DMS153 treated with DMSO at 0.1 percent for 48 hours (cell line): ENCODE measurements at regions not wholly inside any gene's neighbourhood (a gene's known extent, or its start where the extent isn't known, plus 50 kb on each side); places are given as distances from the start of the nearest gene placed in this dataset.
"Not testable (repeated sequence)": the region's sequence is repeated elsewhere in the genome, so short reads cannot be mapped to it uniquely, and the experiment has no call there.

Experiments
- DNase-seq: peaks from one replicate; lab custom pipeline; 2025; ENCODE audit not compliant: unreplicated experiment; lab: John Stamatoyannopoulos, UW

- no peak for DNase-seq
Observed at GRCh38 chr3:14057701-14058100, 67.0 kb downstream of the CHCHD4 start.

GRCh38 chr3:14047841-14048240 lies 76.8 kb downstream of the CHCHD4 start:
- DNase-seq: no peak

GRCh38 chr3:14047027-14047426 lies 77.6 kb downstream of the CHCHD4 start:
- no peak for DNase-seq

- no peak for DNase-seq
Observed at GRCh38 chr3:14042680-14043079, 82.0 kb downstream of the CHCHD4 start.

- no peak for DNase-seq
Observed at GRCh38 chr3:14039149-14039548, 85.5 kb downstream of the CHCHD4 start.

- no peak for DNase-seq
Observed at GRCh38 chr3:14037211-14037610, 87.5 kb downstream of the CHCHD4 start.

- no peak for DNase-seq
Observed at GRCh38 chr3:14033023-14033422, 91.6 kb downstream of the CHCHD4 start.

GRCh38 chr3:14031271-14031670 lies 93.4 kb downstream of the CHCHD4 start:
- DNase-seq: no peak

GRCh38 chr3:14029390-14029995 lies 95.2 kb downstream of the CHCHD4 start:
- DNase-seq: not testable (repeated sequence)

GRCh38 chr3:14028122-14028521 lies 96.5 kb downstream of the CHCHD4 start:
- DNase-seq: not testable (repeated sequence)

- no peak for DNase-seq
Observed at GRCh38 chr3:14019459-14019858, 105.2 kb downstream of the CHCHD4 start.

- no peak for DNase-seq
Observed at GRCh38 chr3:14016900-14017475, 107.7 kb downstream of the CHCHD4 start.

- no peak for DNase-seq
Observed at GRCh38 chr3:14007006-14007405, 117.7 kb downstream of the CHCHD4 start.

GRCh38 chr3:14001136-14001535 lies 121.3 kb upstream of the WNT7A start:
- DNase-seq: no peak

GRCh38 chr3:14000556-14000955 lies 120.7 kb upstream of the WNT7A start:
- DNase-seq: no peak

GRCh38 chr3:13998831-13999230 lies 119.0 kb upstream of the WNT7A start:
- DNase-seq: no peak

GRCh38 chr3:13995216-13995615 lies 115.3 kb upstream of the WNT7A start:
- DNase-seq: not testable (repeated sequence)

- not testable (repeated sequence) for DNase-seq
Observed at GRCh38 chr3:13988925-13989324, 109.1 kb upstream of the WNT7A start.

GRCh38 chr3:13976469-13976868 lies 96.6 kb upstream of the WNT7A start:
- no peak for DNase-seq

GRCh38 chr3:13975686-13976085 lies 95.8 kb upstream of the WNT7A start:
- no peak for DNase-seq

GRCh38 chr3:13972679-13973379 lies 93.0 kb upstream of the WNT7A start:
- DNase-seq: no peak

GRCh38 chr3:13966302-13966701 lies 86.4 kb upstream of the WNT7A start:
- no peak for DNase-seq
